IPS-18a (cell line): ENCODE measurements at regions not wholly inside any gene's neighbourhood (a gene's known extent, or its start where the extent isn't known, plus 50 kb on each side); places are given as distances from the start of the nearest gene placed in this dataset.
"Not testable (repeated sequence)": the region's sequence is repeated elsewhere in the genome, so short reads cannot be mapped to it uniquely, and the experiment has no call there.

ENCODE experiments used
- H3K27ac ChIP-seq: one replicate; pipeline ENCODE4 v1.5.1; 2013; ENCODE audit warnings: low read length
- H3K27me3 ChIP-seq: one replicate; pipeline ENCODE4 v1.6.1; 2013; ENCODE audit warnings: mild to moderate bottlenecking, low read length; ENCODE audit not compliant: control insufficient read depth, insufficient read depth
- H3K36me3 ChIP-seq: one replicate; pipeline ENCODE4 v1.6.1; 2013; ENCODE audit warnings: low read depth, low read length; ENCODE audit not compliant: control insufficient read depth
- H3K4me1 ChIP-seq: one replicate; pipeline ENCODE4 v1.6.1; 2013; ENCODE audit warnings: low read depth, low read length; ENCODE audit not compliant: control insufficient read depth
- H3K4me3 ChIP-seq: one replicate; pipeline ENCODE4 v1.5.1; 2013; ENCODE audit warnings: low read length
- H3K9ac ChIP-seq: one replicate; pipeline ENCODE4 v1.6.1; 2013; ENCODE audit warnings: mild to moderate bottlenecking, low read length, moderate library complexity
- H3K9me3 ChIP-seq: one replicate; pipeline ENCODE4 v1.6.1; 2013; ENCODE audit warnings: low read depth, low read length; ENCODE audit not compliant: control insufficient read depth

GRCh38 chr5:124180299-124180874, 566.1 kb downstream of the ZNF608 start:
- no peak overlapping the region for H3K4me3 ChIP-seq
- no peaks in the 10 kb centered on the region for H3K4me1 ChIP-seq
- no peak overlapping the region for H3K9ac ChIP-seq
- H3K36me3 ChIP-seq, result no peaks in the 10 kb centered on the region
- no peaks in the 10 kb centered on the region for H3K27me3 ChIP-seq
- no peak overlapping the region for H3K27ac ChIP-seq
- peaks cover 7% of the 10 kb centered on the region for H3K9me3 ChIP-seq

DNA sequence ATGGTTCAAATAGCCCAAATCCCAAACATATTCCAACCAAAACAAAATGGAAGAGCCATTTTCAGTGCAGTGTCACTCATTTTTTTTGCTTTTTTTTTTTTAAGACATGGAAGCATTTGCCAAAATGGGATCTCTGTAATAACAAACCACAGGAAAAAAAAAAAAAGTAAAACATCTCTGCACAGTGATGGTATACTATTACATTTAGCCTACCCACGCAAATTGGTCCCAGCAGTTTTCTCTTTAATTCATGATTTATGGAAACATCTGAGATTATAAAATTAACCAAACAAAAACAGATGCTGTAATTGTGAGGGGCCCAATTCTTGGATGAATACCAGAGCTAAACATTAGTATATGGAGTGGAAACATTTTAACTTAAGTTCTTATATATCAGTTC, 566.6 kb downstream of the ZNF608 start:
- Histone ChIP-seq H3K27me3 (no peaks in the 10 kb centered on the region), H3K4me1 (no peaks in the 10 kb centered on the region), H3K9ac (no peak overlapping the region), H3K9me3 (peaks cover 7% of the 10 kb centered on the region), H3K36me3 (no peaks in the 10 kb centered on the region), H3K27ac (no peak overlapping the region), H3K4me3 (no peak overlapping the region)

DNA sequence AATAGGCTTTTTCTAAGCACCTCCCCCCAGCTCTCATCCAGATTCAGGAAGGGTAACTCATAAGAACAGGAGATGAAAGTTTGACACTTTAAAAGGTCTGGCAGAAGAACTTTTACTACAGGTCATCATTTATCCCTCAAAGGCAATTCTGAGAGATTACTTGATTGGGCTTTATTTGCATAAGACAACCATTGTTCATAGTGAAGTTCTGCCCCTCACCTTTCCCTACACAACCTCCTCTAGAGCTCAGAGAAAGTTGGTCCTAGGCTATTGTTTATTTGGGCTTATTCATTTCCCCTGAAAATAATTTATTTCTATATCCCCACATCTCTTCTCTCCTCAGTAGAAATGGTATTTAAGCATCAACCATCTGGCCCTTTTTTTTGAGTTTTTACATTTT, 568.4 kb downstream of the ZNF608 start:
- Histone ChIP-seq H3K9me3 (peaks cover 10% of the 10 kb centered on the region), H3K36me3 (no peaks in the 10 kb centered on the region), H3K4me1 (no peaks in the 10 kb centered on the region), H3K4me3 (no peak overlapping the region), H3K27ac (no peak overlapping the region), H3K9ac (no peak overlapping the region), H3K27me3 (no peaks in the 10 kb centered on the region)

DNA sequence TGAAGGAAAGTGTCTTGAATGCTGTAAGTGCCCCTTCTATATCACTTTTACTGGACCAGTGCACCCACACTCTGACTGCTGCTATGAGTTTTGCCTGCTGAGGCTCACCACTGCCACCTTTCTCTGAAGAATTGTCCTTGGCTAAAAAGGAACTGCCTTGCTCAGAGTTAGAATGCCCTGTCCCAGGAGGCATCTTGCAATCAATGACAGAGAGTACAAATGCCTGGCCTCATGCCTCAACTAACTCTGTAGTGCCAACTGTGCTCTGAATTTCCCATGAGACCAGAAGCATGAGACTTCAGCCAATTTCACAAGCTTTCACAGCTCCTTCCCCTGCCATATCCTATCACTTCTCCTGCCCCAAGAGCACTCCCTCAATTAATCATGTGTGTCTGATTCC, 569.7 kb downstream of the ZNF608 start:
- H3K9ac ChIP-seq, result no peak overlapping the region
- H3K9me3 ChIP-seq, result peaks cover 18% of the 10 kb centered on the region
- H3K4me1 ChIP-seq, result no peaks in the 10 kb centered on the region
- no peaks in the 10 kb centered on the region for H3K36me3 ChIP-seq
- no peaks in the 10 kb centered on the region for H3K27me3 ChIP-seq
- no peak overlapping the region for H3K27ac ChIP-seq
- H3K4me3 ChIP-seq, result no peak overlapping the region

DNA sequence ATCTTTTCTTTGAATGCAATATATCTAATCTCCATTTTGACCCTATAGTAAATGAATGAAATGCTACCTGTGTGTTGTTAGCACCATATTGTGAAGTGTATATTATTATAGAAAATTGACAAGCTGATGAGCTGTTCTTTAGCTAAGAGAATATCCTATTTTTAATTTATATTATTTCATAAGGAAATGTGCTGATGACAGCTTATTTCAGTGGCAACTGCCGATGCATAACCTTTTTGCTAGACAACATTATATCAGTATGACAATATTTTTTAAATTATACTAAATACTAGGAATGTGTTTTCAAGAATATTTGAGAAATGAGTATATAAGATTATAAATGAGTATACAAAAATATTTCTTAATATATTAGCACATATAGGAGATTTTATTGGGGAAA, 573.1 kb downstream of the ZNF608 start:
- Histone ChIP-seq H3K4me1 (no peaks in the 10 kb centered on the region), H3K9ac (no peak overlapping the region), H3K9me3 (peaks cover 16% of the 10 kb centered on the region), H3K27me3 (no peaks in the 10 kb centered on the region), H3K36me3 (no peaks in the 10 kb centered on the region), H3K4me3 (no peak overlapping the region), H3K27ac (no peak overlapping the region)

- Histone ChIP-seq H3K4me1 (no peaks in the 10 kb centered on the region), H3K27ac (no peak overlapping the region), H3K36me3 (no peaks in the 10 kb centered on the region), H3K9ac (no peak overlapping the region), H3K27me3 (no peaks in the 10 kb centered on the region), H3K4me3 (no peak overlapping the region), H3K9me3 (peaks cover 11% of the 10 kb centered on the region)
Observed at GRCh38 chr5:124172389-124173003, 573.9 kb downstream of the ZNF608 start.

DNA sequence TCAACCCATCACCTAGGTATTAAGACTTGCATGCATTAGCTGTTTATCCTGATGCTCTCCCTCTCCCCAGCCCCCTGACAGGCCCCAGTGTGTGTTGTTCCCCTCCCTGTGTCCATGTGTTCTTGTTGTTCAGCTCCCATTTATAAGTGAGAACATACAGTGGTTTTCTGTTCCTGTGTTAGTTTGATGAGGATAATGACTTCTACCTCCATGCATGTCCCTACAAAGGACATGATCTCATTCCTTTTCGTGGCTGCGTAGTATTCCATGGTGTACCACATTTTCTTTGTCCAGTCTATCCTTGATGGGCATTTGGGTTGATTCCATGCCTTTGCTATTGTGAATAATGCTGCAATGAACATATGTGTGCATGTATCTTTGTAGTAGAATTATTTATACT, 578.3 kb downstream of the ZNF608 start:
- not testable (repeated sequence) for H3K4me3 ChIP-seq, H3K36me3 ChIP-seq, H3K27me3 ChIP-seq, H3K27ac ChIP-seq, H3K4me1 ChIP-seq, H3K9ac ChIP-seq, H3K9me3 ChIP-seq

GRCh38 chr5:124162767-124163532, 583.5 kb downstream of the ZNF608 start:
- no peaks in the 10 kb centered on the region for H3K4me1 ChIP-seq
- no peak overlapping the region for H3K9ac ChIP-seq
- H3K9me3 ChIP-seq, result no peaks in the 10 kb centered on the region
- no peak overlapping the region for H3K4me3 ChIP-seq
- H3K27ac ChIP-seq, result no peak overlapping the region
- no peaks in the 10 kb centered on the region for H3K27me3 ChIP-seq
- H3K36me3 ChIP-seq, result no peaks in the 10 kb centered on the region

DNA sequence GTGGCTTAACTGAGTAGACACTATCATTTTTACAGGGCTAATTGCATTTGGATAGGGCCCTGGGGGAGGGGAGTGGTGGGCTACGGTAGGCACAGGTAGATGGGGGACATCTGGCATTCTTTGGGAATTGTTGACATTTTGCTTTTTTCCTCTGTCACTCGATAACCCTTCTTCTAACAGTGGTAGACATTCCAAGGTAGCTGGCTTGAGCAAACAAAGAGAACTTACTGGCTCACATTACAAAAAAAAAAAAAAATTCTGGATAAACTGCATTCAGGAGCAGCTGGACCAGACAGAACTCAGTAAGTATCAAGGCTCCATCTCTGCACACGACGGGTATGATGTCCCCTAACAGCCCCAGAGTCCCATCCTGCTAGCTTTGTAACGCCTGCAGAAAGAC, 585.2 kb downstream of the ZNF608 start:
- H3K4me3 ChIP-seq, result no peak overlapping the region
- no peaks in the 10 kb centered on the region for H3K27me3 ChIP-seq
- H3K9ac ChIP-seq, result no peak overlapping the region
- H3K27ac ChIP-seq, result no peak overlapping the region
- no peaks in the 10 kb centered on the region for H3K4me1 ChIP-seq
- H3K9me3 ChIP-seq, result no peaks in the 10 kb centered on the region
- H3K36me3 ChIP-seq, result no peaks in the 10 kb centered on the region

DNA sequence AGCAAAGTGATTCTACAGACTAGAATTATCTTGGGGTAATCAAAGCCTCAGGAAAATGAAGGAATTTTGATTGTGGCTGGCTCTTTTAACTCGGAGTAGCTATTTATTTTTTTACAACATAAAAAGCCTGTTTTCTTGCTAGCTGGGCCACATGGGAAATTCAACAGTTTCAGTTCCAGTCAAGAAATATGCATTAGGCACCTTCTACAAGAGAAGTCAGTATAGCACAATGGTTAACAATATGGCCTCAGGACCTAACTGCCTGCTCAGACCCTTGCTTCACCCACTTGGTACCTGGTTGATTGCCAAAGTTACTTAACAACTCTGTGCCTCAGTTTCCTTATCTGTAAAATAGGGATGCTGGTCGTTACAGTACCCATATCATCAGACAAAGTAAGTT, 586.2 kb downstream of the ZNF608 start:
- Histone ChIP-seq H3K4me1 (no peaks in the 10 kb centered on the region), H3K9ac (no peak overlapping the region), H3K36me3 (no peaks in the 10 kb centered on the region), H3K27ac (no peak overlapping the region), H3K4me3 (no peak overlapping the region), H3K9me3 (peaks cover 5% of the 10 kb centered on the region), H3K27me3 (no peaks in the 10 kb centered on the region)

DNA sequence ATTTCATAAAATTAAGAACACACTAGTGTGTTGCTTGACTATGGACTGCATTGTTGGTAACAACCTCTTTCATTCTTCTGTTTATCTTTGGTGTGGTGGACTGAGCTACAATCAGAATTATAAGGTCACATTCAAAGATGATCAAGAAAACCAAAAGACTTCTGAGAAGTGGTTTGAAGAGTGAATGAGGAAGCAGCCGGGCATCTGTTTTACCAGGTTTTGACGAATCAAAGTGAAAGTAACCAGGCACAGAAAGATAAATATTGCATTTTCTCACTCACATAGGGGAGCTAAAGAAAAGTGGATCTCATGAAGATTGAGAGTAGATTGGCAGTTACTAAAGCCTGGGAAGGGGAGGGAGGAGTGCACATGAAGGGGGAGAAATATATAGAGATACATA, 589.1 kb downstream of the ZNF608 start:
- Histone ChIP-seq H3K9me3 (peaks cover 16% of the 10 kb centered on the region), H3K9ac (no peak overlapping the region), H3K36me3 (no peaks in the 10 kb centered on the region), H3K4me3 (no peak overlapping the region), H3K27me3 (no peaks in the 10 kb centered on the region), H3K27ac (no peak overlapping the region), H3K4me1 (no peaks in the 10 kb centered on the region)
